ENCODE measurements at regions not wholly inside any gene's neighbourhood (a gene's known extent, or its start where the extent isn't known, plus 50 kb on each side); places are given as distances from the start of the nearest gene placed in this dataset.

DNA sequence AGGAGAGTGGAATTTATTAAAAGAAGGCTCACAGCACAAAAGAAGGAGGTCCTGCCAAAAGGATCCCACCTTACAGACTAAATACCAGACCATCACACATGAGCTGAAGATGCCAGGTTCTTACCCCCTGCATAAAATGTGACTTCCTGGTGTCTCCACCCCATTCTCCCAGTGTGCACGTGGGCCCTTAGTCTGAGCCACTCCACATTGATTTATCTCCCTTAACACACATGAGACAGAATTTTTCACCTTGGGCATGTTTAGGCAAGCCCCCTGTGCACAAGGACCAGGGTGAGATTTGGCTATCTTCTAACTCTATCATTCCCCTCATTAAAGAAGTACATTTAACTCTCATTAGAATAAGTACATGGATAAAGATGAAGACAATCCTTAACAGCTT is 916.7 kb downstream of the PLOD2 start:
- TF ChIP-seq, protein P1, sequence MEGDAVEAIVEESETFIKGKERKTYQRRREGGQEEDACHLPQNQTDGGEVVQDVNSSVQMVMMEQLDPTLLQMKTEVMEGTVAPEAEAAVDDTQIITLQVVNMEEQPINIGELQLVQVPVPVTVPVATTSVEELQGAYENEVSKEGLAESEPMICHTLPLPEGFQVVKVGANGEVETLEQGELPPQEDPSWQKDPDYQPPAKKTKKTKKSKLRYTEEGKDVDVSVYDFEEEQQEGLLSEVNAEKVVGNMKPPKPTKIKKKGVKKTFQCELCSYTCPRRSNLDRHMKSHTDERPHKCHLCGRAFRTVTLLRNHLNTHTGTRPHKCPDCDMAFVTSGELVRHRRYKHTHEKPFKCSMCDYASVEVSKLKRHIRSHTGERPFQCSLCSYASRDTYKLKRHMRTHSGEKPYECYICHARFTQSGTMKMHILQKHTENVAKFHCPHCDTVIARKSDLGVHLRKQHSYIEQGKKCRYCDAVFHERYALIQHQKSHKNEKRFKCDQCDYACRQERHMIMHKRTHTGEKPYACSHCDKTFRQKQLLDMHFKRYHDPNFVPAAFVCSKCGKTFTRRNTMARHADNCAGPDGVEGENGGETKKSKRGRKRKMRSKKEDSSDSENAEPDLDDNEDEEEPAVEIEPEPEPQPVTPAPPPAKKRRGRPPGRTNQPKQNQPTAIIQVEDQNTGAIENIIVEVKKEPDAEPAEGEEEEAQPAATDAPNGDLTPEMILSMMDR (IDR thresholded peaks at IDR 0.05) = no peak
- TF ChIP-seq POLR2A (IDR thresholded peaks at IDR 0.05) = no peak

All from lower leg skin (tissue), 3 donors.